Fibroblast of mammary gland (primary cell): ENCODE measurements at regions not wholly inside any gene's neighbourhood (a gene's known extent, or its start where the extent isn't known, plus 50 kb on each side); places are given as distances from the start of the nearest gene placed in this dataset.

Experiments
- DNase-seq: peaks from one replicate; pipeline ENCODE4 v3.0.0-alpha.2; 2010; ENCODE audit warnings: low read depth
- H3K4me3 ChIP-seq: 2 replicates; pipeline ENCODE4 v1.5.1; 2011; ENCODE audit warnings: low read depth, mild to moderate bottlenecking, low read length, moderate library complexity; ENCODE audit not compliant: control insufficient read depth
- CTCF ChIP-seq: conservative IDR thresholded peaks from 2 replicates; pipeline ENCODE4 v1.5.1; 2011; ENCODE audit warnings: low read depth, low read length, inconsistent platforms; ENCODE audit not compliant: control insufficient read depth, insufficient read depth

- TF ChIP-seq CTCF = no peak
- H3K4me3 ChIP-seq = no peak overlapping the region
- no peak for DNase-seq
Observed at GRCh38 chr13:40017662-40018262, 362.3 kb downstream of the COG6 start.

GRCh38 chr13:40023595-40024203 is 368.2 kb downstream of the COG6 start:
- TF ChIP-seq CTCF = no peak
- peak; percentile 48 for DNase-seq
- H3K4me3 ChIP-seq = no peak overlapping the region

GRCh38 chr13:40024204-40024966 is 368.9 kb downstream of the COG6 start:
- peak; percentile 66 for DNase-seq
- H3K4me3 ChIP-seq = no peak overlapping the region
- TF ChIP-seq CTCF = no peak

GRCh38 chr13:40024967-40025714 is 369.7 kb downstream of the COG6 start:
- H3K4me3 ChIP-seq = no peak overlapping the region
- DNase-seq = peak; percentile 23
- no peak for TF ChIP-seq CTCF

- H3K4me3 ChIP-seq = no peak overlapping the region
- TF ChIP-seq CTCF = no peak
Observed at GRCh38 chr13:40026174-40026585, 370.7 kb downstream of the COG6 start.

GRCh38 chr13:40026741-40027140 is 371.3 kb downstream of the COG6 start:
- no peak for TF ChIP-seq CTCF
- no peak for DNase-seq

More at GRCh38 chr13:40026174-40026585, 370.7 kb downstream of the COG6 start:
- peak; percentile 42 for DNase-seq

More at GRCh38 chr13:40026741-40027140, 371.3 kb downstream of the COG6 start:
- no peak overlapping the region for H3K4me3 ChIP-seq
